Nephron progenitor cell (in vitro differentiated cells): ENCODE measurements at regions not wholly inside any gene's neighbourhood (a gene's known extent, or its start where the extent isn't known, plus 50 kb on each side); places are given as distances from the start of the nearest gene placed in this dataset.

Source experiments
- DNase-seq: peaks from one replicate; pipeline ENCODE4 v3.0.0; 2021
- H3K27ac Mint-ChIP-seq: 2 replicates; pipeline ENCODE4 v1.8.0; 2021; ENCODE audit warnings: mild to moderate bottlenecking, moderate library complexity, mixed read lengths
- H3K27me3 Mint-ChIP-seq: 2 replicates; pipeline ENCODE4 v1.8.0; 2021; ENCODE audit warnings: mild to moderate bottlenecking, low read depth, mixed read lengths; ENCODE audit not compliant: poor library complexity
- H3K36me3 Mint-ChIP-seq: 2 replicates; pipeline ENCODE4 v1.8.0; 2021; ENCODE audit warnings: low read depth, mixed read lengths
- H3K4me1 Mint-ChIP-seq: 2 replicates; pipeline ENCODE4 v1.8.0; 2021; ENCODE audit warnings: mixed read lengths
- H3K4me3 Mint-ChIP-seq: 2 replicates; pipeline ENCODE4 v1.8.0; 2021; ENCODE audit warnings: mild to moderate bottlenecking, moderate library complexity, mixed read lengths
- H3K9me3 Mint-ChIP-seq: 2 replicates; pipeline ENCODE4 v1.8.0; 2021; ENCODE audit warnings: mild to moderate bottlenecking, moderate library complexity, mixed read lengths
- TF ChIP-seq, protein P1 (sequence below): fragments of 200-600 bp; sonication (generic); IDR thresholded peaks from 2 replicates; pipeline ENCODE4 v1.5.0; 2021; ENCODE audit warnings: antibody characterized with exemption

DNA sequence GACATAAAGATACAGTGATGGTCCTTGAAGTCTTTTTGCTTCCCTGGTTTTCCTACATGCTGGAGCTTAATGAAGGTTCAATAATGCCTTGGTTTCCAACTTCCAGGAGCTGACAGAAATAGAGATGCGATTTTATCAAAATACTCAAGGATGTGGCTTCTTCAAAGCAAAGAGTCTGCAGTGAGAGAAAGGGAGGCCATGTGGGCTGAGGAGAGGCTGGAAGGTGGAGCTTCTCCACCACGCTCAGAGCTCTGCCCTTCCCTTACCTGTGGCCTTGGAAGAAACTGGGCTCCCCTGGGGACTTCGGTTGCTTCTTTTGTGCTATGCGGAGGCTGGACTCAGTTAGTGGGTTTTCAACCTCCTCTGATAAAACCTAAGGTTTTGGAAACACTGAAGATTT is 175.0 kb upstream of the APCDD1 start:
- no peak overlapping the region for H3K4me3 Mint-ChIP-seq
- no peak overlapping the region for H3K27ac Mint-ChIP-seq
- H3K27me3 Mint-ChIP-seq, result no peaks in the 10 kb centered on the region
- H3K9me3 Mint-ChIP-seq, result no peaks in the 10 kb centered on the region
- DNase-seq, result no peak
- TF ChIP-seq, protein P1, sequence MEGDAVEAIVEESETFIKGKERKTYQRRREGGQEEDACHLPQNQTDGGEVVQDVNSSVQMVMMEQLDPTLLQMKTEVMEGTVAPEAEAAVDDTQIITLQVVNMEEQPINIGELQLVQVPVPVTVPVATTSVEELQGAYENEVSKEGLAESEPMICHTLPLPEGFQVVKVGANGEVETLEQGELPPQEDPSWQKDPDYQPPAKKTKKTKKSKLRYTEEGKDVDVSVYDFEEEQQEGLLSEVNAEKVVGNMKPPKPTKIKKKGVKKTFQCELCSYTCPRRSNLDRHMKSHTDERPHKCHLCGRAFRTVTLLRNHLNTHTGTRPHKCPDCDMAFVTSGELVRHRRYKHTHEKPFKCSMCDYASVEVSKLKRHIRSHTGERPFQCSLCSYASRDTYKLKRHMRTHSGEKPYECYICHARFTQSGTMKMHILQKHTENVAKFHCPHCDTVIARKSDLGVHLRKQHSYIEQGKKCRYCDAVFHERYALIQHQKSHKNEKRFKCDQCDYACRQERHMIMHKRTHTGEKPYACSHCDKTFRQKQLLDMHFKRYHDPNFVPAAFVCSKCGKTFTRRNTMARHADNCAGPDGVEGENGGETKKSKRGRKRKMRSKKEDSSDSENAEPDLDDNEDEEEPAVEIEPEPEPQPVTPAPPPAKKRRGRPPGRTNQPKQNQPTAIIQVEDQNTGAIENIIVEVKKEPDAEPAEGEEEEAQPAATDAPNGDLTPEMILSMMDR, result no peak
- H3K36me3 Mint-ChIP-seq, result no peaks in the 10 kb centered on the region
- peaks cover 27% of the 10 kb centered on the region for H3K4me1 Mint-ChIP-seq

DNA sequence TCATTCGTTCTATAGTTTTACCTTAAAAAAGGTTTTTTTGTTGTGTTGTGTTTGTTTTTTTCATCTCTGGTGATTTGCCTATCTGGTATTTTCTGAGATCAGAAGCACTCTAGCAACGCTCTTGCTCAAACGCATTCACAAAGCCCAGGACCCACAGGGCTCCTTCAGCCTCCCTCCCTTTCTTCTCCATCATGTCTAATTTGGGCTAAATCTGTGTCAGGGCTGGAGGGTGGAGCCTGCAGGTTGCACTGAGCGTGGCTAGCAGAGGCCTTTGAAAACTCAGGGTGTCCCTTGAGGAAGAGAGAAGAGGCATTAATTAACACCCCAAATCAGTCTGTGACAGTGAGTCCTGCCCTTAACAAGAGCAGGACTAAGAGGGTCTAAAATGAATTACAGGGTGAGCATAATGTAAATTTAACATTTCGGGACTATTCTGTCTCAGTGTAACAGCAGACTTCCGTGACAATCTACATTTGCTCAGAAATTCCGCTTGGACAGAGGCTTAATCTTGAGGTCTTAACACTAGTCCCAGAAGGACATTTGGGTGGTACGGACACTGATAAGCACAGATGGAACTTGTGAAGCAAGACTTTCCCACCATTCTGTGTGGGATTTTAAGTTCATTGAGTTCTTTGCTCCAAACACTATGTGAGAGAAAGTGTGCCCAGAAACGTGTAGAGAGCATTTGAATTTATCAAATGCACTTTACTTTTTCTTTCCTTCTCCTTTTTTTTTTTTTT is 174.4 kb upstream of the APCDD1 start:
- Mint-ChIP-seq H3K4me3 (no peak overlapping the region), H3K9me3 (no peaks in the 10 kb centered on the region), H3K36me3 (no peaks in the 10 kb centered on the region), H3K27ac (no peak overlapping the region), H3K4me1 (peaks cover 33% of the 10 kb centered on the region), H3K27me3 (no peaks in the 10 kb centered on the region)
- DNase-seq, result no peak
- TF ChIP-seq, protein P1, result no peak

DNA sequence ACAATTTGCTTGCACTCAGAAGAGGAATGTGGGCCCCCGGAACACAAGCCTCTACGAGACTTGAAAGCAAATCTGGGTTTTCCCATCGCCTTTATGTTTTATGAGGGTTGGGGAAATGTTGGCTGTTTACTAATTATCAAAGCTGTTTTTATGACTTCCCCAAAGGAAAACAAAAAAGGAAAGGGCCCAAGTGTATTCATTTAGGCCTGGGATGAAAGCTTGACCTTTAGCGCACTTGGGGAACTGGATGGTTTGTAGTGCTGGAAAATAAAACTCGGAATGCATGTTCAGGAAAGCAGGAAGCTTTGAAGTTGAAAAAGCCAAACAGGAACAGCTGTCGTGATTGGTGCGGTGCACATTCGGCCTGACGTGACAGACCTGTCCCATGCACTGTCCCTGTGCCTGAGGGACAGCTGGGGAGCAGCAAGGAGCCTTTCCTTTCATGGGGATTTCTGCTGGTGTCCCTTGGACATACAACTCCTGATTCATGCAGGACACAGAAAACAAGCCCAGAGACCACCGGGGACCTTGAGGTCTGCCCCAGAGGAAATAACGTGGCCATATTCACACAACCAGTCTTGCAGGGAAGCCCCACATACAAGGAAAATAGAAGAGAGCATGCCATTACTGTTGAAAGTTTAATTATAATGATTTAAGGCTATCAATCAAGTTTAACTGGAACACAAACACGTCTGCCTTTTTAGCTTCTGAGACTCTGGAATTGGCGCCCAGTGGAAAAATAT is 169.7 kb upstream of the APCDD1 start:
- H3K27me3 Mint-ChIP-seq, result peaks cover 4% of the 10 kb centered on the region
- H3K4me1 Mint-ChIP-seq, result peaks cover 39% of the 10 kb centered on the region
- TF ChIP-seq, protein P1, result no peak
- H3K9me3 Mint-ChIP-seq, result peaks cover 15% of the 10 kb centered on the region
- H3K27ac Mint-ChIP-seq, result peak overlapping the region; percentile 86
- DNase-seq, result no peak
- H3K36me3 Mint-ChIP-seq, result peaks cover 13% of the 10 kb centered on the region
- H3K4me3 Mint-ChIP-seq, result no peak overlapping the region

DNA sequence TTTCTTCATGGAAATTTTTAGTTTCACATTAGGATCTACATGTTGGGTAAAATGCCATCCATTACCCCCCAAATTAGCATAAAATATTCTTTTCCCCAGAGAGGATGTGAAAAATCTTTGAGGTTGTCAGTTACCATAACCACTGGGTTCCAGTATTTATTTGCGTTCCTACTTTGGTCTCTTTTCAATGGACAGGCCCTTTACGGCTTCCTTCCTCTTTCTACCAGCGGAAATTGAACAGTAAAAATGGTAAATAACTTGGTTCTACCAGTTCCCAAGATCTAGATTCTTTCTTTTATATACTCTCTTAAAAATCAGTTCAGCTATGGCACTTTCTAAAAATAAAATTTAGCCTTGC is 169.2 kb upstream of the APCDD1 start:
- Mint-ChIP-seq H3K27ac (no peak overlapping the region), H3K27me3 (peaks cover 4% of the 10 kb centered on the region), H3K4me1 (peaks cover 38% of the 10 kb centered on the region), H3K36me3 (peaks cover 13% of the 10 kb centered on the region), H3K4me3 (no peak overlapping the region), H3K9me3 (peaks cover 19% of the 10 kb centered on the region)
- no peak for DNase-seq
- TF ChIP-seq, protein P1, result no peak

DNA sequence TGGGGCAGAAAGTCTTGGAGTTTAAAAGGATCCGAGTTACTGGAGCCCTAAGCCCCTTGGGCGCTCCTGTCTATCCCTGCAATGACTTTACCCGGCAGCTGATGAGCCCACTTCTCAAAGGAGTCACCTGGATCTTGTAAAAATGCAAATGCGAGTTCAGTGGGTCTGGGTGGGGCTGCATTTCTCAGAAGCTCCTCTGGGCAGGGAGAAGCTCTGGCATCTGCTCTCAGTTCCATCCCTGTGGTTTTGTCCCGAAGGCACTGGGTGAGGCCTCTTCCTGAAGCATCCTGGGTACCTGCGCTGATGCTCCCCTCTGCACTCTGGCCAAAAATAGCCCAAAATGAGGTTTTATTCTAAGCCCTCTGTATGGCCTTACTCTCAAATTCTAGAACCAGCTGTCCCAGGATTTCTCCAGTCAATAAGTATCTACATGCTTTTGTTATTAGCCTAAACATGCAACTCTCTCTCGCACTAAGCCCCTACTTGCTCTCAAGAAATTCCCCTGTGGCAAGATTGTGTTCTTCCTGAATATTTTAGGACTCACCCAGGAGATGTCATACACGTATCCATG is 167.8 kb upstream of the APCDD1 start:
- Mint-ChIP-seq H3K4me3 (no peak overlapping the region), H3K4me1 (peaks cover 47% of the 10 kb centered on the region), H3K9me3 (peaks cover 20% of the 10 kb centered on the region), H3K27me3 (peaks cover 4% of the 10 kb centered on the region), H3K36me3 (peaks cover 13% of the 10 kb centered on the region), H3K27ac (no peak overlapping the region)
- no peak for DNase-seq
- TF ChIP-seq, protein P1, result no peak
